Muscle of leg (tissue), 3 donors: ENCODE measurements at regions not wholly inside any gene's neighbourhood (a gene's known extent, or its start where the extent isn't known, plus 50 kb on each side); places are given as distances from the start of the nearest gene placed in this dataset.

Experiments
- DNase-seq: peaks from one replicate; pipeline ENCODE4 v3.0.0; 2013
- H3K27ac ChIP-seq: one replicate; pipeline ENCODE4 v1.5.1; 2013; ENCODE audit warnings: mild to moderate bottlenecking, low read length, control low read depth
- H3K27me3 ChIP-seq: one replicate; pipeline ENCODE4 v1.6.1; 2013; ENCODE audit warnings: low read length; ENCODE audit not compliant: control insufficient read depth, insufficient read depth
- H3K36me3 ChIP-seq: one replicate; pipeline ENCODE4 v1.6.1; 2013; ENCODE audit warnings: low read length; ENCODE audit not compliant: control insufficient read depth, insufficient read depth
- H3K4me1 ChIP-seq: one replicate; pipeline ENCODE4 v1.6.1; 2013; ENCODE audit warnings: low read length; ENCODE audit not compliant: control insufficient read depth, insufficient read depth
- H3K4me3 ChIP-seq: one replicate; pipeline ENCODE4 v1.5.1; 2013; ENCODE audit warnings: low read length, control low read depth
- H3K9me3 ChIP-seq: replicated peaks from 2 replicates; pipeline ENCODE4 v1.6.1; 2013; ENCODE audit warnings: low read depth, low read length; ENCODE audit not compliant: control insufficient read depth
- WGBS: methylation state at CpG from one replicate; pipeline ENCODE4 v1.1.5; 2013; ENCODE audit warnings: missing lambda C conversion rate; ENCODE audit not compliant: insufficient coverage; 5-methylcytosine and 5-hydroxymethylcytosine counted together

GRCh38 chr7:48703466-48703865 lies 220.9 kb upstream of the CDC14C start:
- Histone ChIP-seq H3K36me3 (no peaks in the 10 kb centered on the region), H3K9me3 (no peaks in the 10 kb centered on the region), H3K4me3 (no peak overlapping the region), H3K27me3 (no peaks in the 10 kb centered on the region), H3K4me1 (no peaks in the 10 kb centered on the region), H3K27ac (no peak overlapping the region)
- WGBS: 86% methylated on average over 4 of the region's 5 CpGs
- no peak for DNase-seq

GRCh38 chr7:48708122-48708521 lies 216.2 kb upstream of the CDC14C start:
- no peak overlapping the region for H3K27ac ChIP-seq
- 40% methylated on average over 3 of the region's 4 CpGs for WGBS
- no peak overlapping the region for H3K4me3 ChIP-seq
- H3K9me3 ChIP-seq: no peaks in the 10 kb centered on the region
- H3K36me3 ChIP-seq: no peaks in the 10 kb centered on the region
- no peaks in the 10 kb centered on the region for H3K4me1 ChIP-seq
- DNase-seq: no peak
- no peaks in the 10 kb centered on the region for H3K27me3 ChIP-seq

- 28% methylated on average over 7 of the region's 7 CpGs for WGBS
- Histone ChIP-seq H3K36me3 (no peaks in the 10 kb centered on the region), H3K27ac (no peak overlapping the region), H3K4me1 (no peaks in the 10 kb centered on the region), H3K27me3 (no peaks in the 10 kb centered on the region), H3K9me3 (no peaks in the 10 kb centered on the region), H3K4me3 (no peak overlapping the region)
- DNase-seq: no peak
These were observed 215.7 kb upstream of the CDC14C start for GRCh38 chr7:48708635-48709034.

GRCh38 chr7:48710995-48711394 lies 213.4 kb upstream of the CDC14C start:
- Histone ChIP-seq H3K4me3 (no peak overlapping the region), H3K27me3 (no peaks in the 10 kb centered on the region)
- WGBS: no CpG with 5 or more reads among the region's 2 CpGs

GRCh38 chr7:48718731-48719378 lies 205.5 kb upstream of the CDC14C start:
- Histone ChIP-seq H3K4me3 (no peak overlapping the region), H3K9me3 (no peaks in the 10 kb centered on the region), H3K27ac (no peak overlapping the region), H3K4me1 (no peaks in the 10 kb centered on the region), H3K27me3 (no peaks in the 10 kb centered on the region), H3K36me3 (no peaks in the 10 kb centered on the region)
- 100% methylated on average over 1 of the region's 2 CpGs for WGBS
- DNase-seq: no peak

More at GRCh38 chr7:48710995-48711394, 213.4 kb upstream of the CDC14C start:
- no peak overlapping the region for H3K27ac ChIP-seq
- no peaks in the 10 kb centered on the region for H3K9me3 ChIP-seq
- no peak for DNase-seq
- H3K36me3 ChIP-seq: no peaks in the 10 kb centered on the region
- H3K4me1 ChIP-seq: no peaks in the 10 kb centered on the region

GRCh38 chr7:48728799-48729198 lies 195.5 kb upstream of the CDC14C start:
- no peaks in the 10 kb centered on the region for H3K4me1 ChIP-seq
- no CpG with 5 or more reads among the region's 3 CpGs for WGBS
- H3K4me3 ChIP-seq: no peak overlapping the region
- peaks cover 3% of the 10 kb centered on the region for H3K9me3 ChIP-seq
- no peak for DNase-seq
- no peak overlapping the region for H3K27ac ChIP-seq
- no peaks in the 10 kb centered on the region for H3K36me3 ChIP-seq
- H3K27me3 ChIP-seq: no peaks in the 10 kb centered on the region

- WGBS: 17% methylated on average over 2 of the region's 4 CpGs
- DNase-seq: no peak
- Histone ChIP-seq H3K4me1 (no peaks in the 10 kb centered on the region), H3K27ac (no peak overlapping the region), H3K9me3 (peaks cover 3% of the 10 kb centered on the region), H3K27me3 (no peaks in the 10 kb centered on the region), H3K4me3 (no peak overlapping the region), H3K36me3 (no peaks in the 10 kb centered on the region)
These were observed 189.5 kb upstream of the CDC14C start for GRCh38 chr7:48734695-48735406.

GRCh38 chr7:48741545-48741944 lies 182.8 kb upstream of the CDC14C start:
- Histone ChIP-seq H3K27me3 (no peaks in the 10 kb centered on the region), H3K36me3 (no peaks in the 10 kb centered on the region), H3K4me1 (no peaks in the 10 kb centered on the region), H3K4me3 (no peak overlapping the region), H3K27ac (no peak overlapping the region), H3K9me3 (peaks cover 3% of the 10 kb centered on the region)
- peak; percentile 38 for DNase-seq
- WGBS: no CpG with 5 or more reads among the region's 1 CpG

GRCh38 chr7:48742079-48742798 lies 182.1 kb upstream of the CDC14C start:
- Histone ChIP-seq H3K27ac (no peak overlapping the region), H3K4me3 (no peak overlapping the region), H3K9me3 (peaks cover 3% of the 10 kb centered on the region), H3K36me3 (no peaks in the 10 kb centered on the region), H3K27me3 (no peaks in the 10 kb centered on the region), H3K4me1 (no peaks in the 10 kb centered on the region)
- WGBS: no CpG with 5 or more reads among the region's 3 CpGs
- DNase-seq: no peak

- Histone ChIP-seq H3K36me3 (no peaks in the 10 kb centered on the region), H3K9me3 (no peaks in the 10 kb centered on the region), H3K27ac (no peak overlapping the region), H3K4me3 (no peak overlapping the region), H3K27me3 (no peaks in the 10 kb centered on the region), H3K4me1 (no peaks in the 10 kb centered on the region)
- DNase-seq: no peak
- WGBS: 86% methylated on average over 8 of the region's 12 CpGs
These were observed 176.1 kb upstream of the CDC14C start for GRCh38 chr7:48748081-48748833.
